GM06990 (cell line): ENCODE measurements at regions not wholly inside any gene's neighbourhood (a gene's known extent, or its start where the extent isn't known, plus 50 kb on each side); places are given as distances from the start of the nearest gene placed in this dataset.

ENCODE experiments used
- DNase-seq: peaks from one replicate; pipeline ENCODE4 v3.0.0-alpha.2; 2011; ENCODE audit not compliant: insufficient read length; ENCODE audit errors: extremely low read depth
- H3K27me3 ChIP-seq: replicated peaks from 2 replicates; pipeline ENCODE4 v1.6.0; 2011; ENCODE audit warnings: low read length; ENCODE audit not compliant: control insufficient read depth, insufficient read depth
- H3K36me3 ChIP-seq: 2 replicates; pipeline ENCODE4 v1.5.1; 2011; ENCODE audit warnings: low read length; ENCODE audit not compliant: control insufficient read depth, insufficient read depth
- H3K4me3 ChIP-seq: replicated peaks from 2 replicates; pipeline ENCODE4 v1.5.1; 2011; ENCODE audit warnings: low read depth, mild to moderate bottlenecking, control low read depth, low read length
- CTCF ChIP-seq: IDR thresholded peaks from 2 replicates; pipeline ENCODE4 v1.5.1; 2011; ENCODE audit warnings: low read length, control low read depth, mild to moderate bottlenecking, inconsistent platforms; ENCODE audit not compliant: insufficient read depth, poor library complexity, severe bottlenecking

- no peaks in the 10 kb centered on the region for H3K36me3 ChIP-seq
- H3K27me3 ChIP-seq: peaks cover 3% of the 10 kb centered on the region; the same call in 1 of the 2 replicates
- H3K4me3 ChIP-seq: no peak overlapping the region
- no peak for DNase-seq
- TF ChIP-seq CTCF: no peak
Measured at GRCh38 chr9:135296735-135297455, 182.7 kb upstream of the PPP1R26 start.

- peaks cover 5% of the 10 kb centered on the region for H3K27me3 ChIP-seq
- no peak overlapping the region for H3K4me3 ChIP-seq
- TF ChIP-seq CTCF: no peak
- H3K36me3 ChIP-seq: no peaks in the 10 kb centered on the region
- no peak for DNase-seq
Measured at GRCh38 chr9:135297456-135298075, 182.0 kb upstream of the PPP1R26 start.

GRCh38 chr9:135299239-135299590 lies 180.4 kb upstream of the PPP1R26 start:
- no peak overlapping the region for H3K4me3 ChIP-seq
- H3K27me3 ChIP-seq: peaks cover 5% of the 10 kb centered on the region
- no peak for TF ChIP-seq CTCF
- no peaks in the 10 kb centered on the region for H3K36me3 ChIP-seq
- no peak for DNase-seq

- TF ChIP-seq CTCF: no peak
- peaks cover 5% of the 10 kb centered on the region for H3K27me3 ChIP-seq
- no peak for DNase-seq
- no peak overlapping the region for H3K4me3 ChIP-seq
- H3K36me3 ChIP-seq: no peaks in the 10 kb centered on the region
Measured at GRCh38 chr9:135299651-135300345, 179.8 kb upstream of the PPP1R26 start.

GRCh38 chr9:135300346-135301141 lies 179.0 kb upstream of the PPP1R26 start:
- no peak overlapping the region for H3K4me3 ChIP-seq
- H3K27me3 ChIP-seq: peaks cover 5% of the 10 kb centered on the region
- DNase-seq: no peak
- no peak for TF ChIP-seq CTCF
- no peaks in the 10 kb centered on the region for H3K36me3 ChIP-seq
